Esophagus squamous epithelium (tissue), 4 donors: ENCODE measurements at regions not wholly inside any gene's neighbourhood (a gene's known extent, or its start where the extent isn't known, plus 50 kb on each side); places are given as distances from the start of the nearest gene placed in this dataset.

Source experiments
- POLR2A ChIP-seq, 4 donors: fragments of 450-650 bp; IDR thresholded peaks; one replicate each; pipeline ENCODE4 v1.6.1; 2017; ENCODE audit warnings: antibody characterized with exemption in 4 of 4, mild to moderate bottlenecking in 4 of 4, moderate library complexity in 3 of 4
- TF ChIP-seq, protein P1 (sequence below), 6 experiments: fragments of 450-650 bp in 4 of 6; fragments of 200-600 bp in 2 of 6; sonication (generic) in 2 of 6; IDR thresholded peaks; one replicate each; pipeline ENCODE4 v1.5.1; 2016 to 2019; ENCODE audit warnings: antibody characterized with exemption in 6 of 6, mild to moderate bottlenecking in 4 of 6, moderate library complexity in 4 of 6

DNA sequence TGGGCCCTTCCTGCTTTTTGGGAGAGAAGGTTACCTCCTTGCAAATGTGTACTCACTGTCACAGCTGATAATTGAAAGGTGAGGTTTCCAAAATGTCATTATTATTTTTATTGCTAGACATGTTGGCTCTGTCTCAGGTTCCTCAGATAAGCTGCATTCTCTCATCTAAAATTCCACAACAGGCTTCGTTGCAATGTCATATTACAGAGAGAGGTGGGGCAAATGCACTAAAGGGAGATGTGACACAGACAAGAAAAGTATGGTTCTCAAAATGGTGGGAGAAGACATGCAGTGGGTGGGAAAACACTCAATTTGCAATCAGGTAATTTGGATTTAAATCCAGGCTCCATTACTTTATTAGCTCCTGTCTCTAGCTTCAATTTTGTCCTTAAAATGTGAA is 256.4 kb upstream of the POU3F2 start:
- no peak for TF ChIP-seq POLR2A (IDR thresholded peaks at IDR 0.05)
- TF ChIP-seq, protein P1, sequence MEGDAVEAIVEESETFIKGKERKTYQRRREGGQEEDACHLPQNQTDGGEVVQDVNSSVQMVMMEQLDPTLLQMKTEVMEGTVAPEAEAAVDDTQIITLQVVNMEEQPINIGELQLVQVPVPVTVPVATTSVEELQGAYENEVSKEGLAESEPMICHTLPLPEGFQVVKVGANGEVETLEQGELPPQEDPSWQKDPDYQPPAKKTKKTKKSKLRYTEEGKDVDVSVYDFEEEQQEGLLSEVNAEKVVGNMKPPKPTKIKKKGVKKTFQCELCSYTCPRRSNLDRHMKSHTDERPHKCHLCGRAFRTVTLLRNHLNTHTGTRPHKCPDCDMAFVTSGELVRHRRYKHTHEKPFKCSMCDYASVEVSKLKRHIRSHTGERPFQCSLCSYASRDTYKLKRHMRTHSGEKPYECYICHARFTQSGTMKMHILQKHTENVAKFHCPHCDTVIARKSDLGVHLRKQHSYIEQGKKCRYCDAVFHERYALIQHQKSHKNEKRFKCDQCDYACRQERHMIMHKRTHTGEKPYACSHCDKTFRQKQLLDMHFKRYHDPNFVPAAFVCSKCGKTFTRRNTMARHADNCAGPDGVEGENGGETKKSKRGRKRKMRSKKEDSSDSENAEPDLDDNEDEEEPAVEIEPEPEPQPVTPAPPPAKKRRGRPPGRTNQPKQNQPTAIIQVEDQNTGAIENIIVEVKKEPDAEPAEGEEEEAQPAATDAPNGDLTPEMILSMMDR (IDR thresholded peaks at IDR 0.05) = no peak
